Mesenteric fat pad (tissue), 1 donor: ENCODE measurements at regions not wholly inside any gene's neighbourhood (a gene's known extent, or its start where the extent isn't known, plus 50 kb on each side); places are given as distances from the start of the nearest gene placed in this dataset.
"Not testable (repeated sequence)": the region's sequence is repeated elsewhere in the genome, so short reads cannot be mapped to it uniquely, and the experiment has no call there.

Experiments
- DNase-seq: peaks from one replicate; pipeline ENCODE4 v3.0.0-alpha.2; 2020; ENCODE audit warnings: low spot score
- donor health status: DM: yes; HTN: yes; CAD: no.

DNA sequence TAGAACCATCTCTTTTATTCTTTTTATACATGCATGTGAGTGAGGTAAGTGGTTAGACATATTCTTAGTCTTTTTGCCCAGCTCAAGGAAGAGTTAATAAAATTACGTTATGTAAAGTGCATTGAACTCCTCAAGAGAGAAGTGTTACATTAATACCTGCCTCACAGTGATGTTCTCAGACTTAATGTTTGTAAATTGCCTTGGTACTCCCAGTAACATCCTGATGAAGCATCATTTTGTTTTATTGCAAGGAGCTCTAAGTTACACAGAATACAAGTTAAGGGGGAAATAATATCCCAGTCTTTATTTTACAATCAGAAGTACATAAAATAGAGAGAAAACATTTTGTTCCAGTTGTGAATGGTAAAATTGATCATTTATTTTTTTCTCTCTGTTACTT lies 89.5 kb upstream of the ARRDC3 start:
- DNase-seq: no peak

DNA sequence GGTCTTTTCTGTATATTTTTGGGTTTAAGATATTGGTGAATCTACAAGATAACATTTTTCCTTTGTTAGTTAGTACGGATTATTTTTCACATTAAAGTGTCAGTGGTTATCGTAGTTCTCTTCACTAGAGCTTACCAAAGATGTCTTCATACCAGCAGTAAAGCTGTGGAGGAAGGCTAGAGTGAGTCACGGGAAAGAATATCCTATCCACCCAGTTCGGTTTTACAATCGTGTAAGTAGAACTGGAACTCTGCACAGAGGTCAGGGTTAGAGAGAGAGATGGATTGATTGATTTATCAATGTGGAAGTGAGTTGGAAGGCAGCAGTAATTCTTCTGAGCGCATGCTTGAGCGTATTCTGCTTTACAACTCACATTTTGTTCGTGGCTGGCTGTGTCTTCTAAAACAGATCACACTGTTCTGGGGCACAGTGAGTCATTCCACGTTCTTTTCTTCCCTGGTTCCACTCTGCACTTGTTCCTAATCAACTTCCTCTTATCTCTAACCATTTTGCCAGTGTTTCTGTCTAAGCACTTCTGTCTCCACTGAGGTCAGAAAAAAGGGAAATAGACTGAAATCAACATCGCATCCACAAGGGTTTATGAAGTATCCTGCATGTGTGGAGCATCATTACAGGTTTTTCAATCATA lies 86.5 kb upstream of the ARRDC3 start:
- no peak for DNase-seq

DNA sequence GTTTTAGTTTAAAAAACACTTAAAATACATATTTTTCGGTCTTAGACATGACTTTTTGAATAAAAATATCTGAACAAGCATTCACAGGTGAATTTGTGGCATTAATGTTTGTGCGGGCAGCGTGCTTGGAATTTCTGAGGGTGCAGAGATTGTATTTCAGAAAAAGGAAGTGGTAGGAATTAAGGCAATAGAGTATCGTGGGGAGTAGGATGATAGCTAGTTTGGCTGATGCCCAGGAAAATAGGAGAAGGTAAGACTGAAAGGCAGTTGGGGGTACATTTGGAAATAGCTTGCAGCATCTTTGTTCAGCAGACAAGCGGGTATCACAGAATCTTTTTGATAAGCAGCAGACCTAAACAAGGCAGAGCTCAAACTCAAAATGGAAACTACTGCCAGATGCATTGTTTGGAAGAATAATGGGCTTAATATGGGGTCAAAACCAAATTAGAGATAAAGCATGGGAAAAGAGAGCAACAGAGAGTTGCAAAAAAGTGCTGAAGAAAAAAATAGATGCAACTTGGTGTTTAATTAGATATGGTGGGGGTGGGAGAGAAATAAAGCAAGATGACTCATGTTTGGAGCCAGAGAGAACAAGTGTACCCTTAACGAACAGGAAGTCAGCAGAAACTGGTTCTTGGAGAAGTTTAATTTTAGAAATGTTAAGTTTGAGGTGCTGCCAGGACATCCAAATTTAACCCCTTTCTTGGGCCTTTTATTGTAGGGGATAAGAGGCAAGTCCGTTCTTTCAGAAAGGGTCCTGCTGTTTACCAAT lies 85.7 kb upstream of the ARRDC3 start:
- DNase-seq: no peak

DNA sequence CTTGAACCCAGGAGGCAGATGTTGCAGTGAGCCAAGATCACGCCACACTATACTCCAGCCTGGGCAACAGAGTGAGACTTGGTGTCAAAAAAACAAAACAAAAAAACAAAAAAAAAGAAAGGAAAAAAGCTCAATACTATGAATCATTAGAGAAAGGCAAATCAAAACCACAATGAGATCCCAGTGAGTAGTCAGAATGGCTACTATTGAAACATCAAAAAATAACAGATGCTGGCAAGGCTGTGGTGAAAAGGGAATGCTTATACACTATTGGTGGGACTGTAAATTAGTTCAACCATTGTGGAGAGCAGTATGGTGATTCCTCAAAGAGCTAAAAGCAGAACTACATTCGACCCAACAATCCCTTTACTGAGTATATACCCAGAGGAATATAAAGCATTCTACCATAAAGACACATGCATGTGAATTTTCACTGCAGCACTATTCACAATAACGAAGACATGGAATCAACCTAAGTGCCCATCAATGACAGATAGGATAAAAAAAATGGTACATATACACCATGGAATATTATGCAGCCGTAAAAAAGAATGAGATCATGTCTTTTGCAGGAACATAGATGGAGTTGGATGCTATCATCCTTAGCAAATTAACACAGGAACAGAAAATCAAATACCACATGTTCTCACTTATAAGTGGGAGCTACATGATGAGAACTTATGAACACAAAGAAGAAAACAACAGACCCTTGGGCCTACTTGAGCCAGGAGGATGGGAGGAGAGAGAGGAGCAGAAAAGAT lies 81.9 kb upstream of the ARRDC3 start:
- no peak for DNase-seq

DNA sequence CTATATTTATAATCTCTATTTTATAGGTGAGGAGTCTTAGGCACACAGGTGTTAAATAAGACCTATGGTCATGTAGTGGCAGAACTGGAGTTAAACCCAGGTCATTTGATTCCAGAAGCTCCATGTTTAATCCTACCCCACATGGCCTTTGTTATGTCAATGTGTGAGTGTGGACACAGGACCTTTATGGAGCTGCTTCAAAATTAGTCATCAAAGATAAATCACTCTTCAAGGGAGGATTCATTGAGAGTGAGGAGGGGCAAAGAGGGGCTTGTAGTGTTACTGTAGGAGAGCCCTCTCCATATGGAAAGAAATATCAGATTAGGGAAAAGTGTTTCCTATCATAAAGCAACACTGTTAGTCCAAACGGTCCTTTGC lies 74.6 kb upstream of the ARRDC3 start:
- no peak for DNase-seq

DNA sequence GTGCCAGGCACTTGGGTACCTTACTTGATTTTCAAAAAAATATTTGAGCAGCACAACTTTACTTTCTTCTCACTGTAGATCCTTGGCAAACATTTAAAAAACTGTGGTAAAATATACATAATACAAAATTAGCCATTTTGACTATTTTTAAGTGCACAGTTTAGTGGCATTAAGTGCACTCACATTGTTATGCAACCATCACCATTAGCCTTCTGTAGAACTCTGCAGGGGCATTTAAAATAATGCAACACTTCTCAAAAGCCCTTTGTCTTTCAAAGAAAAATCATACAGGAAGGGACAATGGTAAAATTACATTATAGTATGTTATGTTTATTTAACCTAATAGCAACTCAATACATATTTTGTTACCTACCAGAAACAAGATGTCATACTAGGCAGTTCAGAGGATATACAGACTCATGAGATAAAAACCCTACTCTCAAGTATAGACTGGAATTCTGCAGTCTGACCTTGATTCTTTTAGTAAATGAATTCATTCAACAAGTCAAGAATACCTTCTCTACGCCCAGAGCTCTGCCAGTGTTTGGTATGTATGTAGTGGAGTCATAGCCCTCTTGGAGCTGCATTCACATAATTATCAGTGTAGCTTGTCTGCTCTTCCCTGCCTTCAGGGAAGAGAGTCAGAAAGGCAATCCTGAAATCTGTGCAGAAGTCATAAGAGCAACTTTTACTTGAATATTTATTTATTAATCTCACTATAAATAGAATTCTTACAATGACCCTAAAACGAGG lies 74.0 kb upstream of the ARRDC3 start:
- no peak for DNase-seq

DNA sequence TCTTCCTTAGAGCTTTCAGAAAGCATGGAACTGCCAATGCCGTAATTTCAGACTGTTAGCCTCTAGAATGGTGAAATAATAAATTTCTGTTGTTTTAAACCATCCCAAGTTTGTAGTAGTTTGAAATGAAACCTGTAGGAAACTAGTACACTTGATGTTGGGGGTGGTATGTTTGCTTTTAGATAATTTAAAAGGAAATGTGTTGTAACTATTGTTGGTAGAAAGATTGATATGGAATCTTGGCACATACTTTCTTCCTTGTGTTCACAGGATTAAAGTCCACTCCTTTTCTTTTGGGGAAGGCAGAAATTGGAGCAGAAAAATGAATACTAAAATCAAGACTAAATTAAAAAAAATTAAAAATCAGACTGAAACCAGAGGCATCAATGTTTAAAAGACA lies 66.0 kb upstream of the ARRDC3 start:
- DNase-seq: no peak

DNA sequence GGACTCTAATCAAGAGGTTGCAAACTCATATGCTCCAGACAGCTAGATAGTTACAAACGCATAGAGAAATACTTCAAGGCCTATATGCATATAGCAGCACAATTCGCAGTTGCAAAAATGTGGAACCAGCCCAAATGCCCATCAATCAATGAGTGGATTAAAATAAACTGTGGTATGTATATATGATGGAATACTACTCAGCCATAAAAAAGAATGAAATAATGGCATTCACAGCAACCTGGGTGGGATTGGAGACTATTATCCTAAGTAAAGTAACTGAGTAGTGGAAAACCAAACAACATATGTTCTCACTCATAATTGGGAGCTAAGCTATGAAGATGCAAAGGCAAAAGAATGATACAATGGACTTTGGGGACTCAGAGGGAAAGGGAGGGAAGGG lies 65.0 kb upstream of the ARRDC3 start:
- DNase-seq: not testable (repeated sequence)

DNA sequence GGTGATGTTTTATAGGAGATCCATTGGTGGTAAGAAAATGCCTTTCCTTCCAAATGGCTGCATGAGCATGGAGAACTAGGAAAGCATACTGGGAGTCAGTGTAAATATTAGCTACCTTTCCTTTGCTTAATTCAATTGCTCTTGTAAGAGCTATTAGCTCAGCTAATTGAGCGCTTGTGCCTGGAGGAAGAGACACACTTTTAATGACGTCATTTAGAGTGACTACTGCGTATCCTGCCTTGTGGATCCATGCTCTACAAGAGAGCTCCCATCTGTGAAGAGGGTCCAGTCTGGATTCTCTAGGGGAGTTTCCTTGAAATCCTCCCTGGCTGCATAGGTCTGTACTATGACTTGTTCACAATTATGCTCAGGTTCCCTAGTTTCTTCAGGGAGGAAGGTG lies 63.8 kb upstream of the ARRDC3 start:
- DNase-seq: not testable (repeated sequence)

DNA sequence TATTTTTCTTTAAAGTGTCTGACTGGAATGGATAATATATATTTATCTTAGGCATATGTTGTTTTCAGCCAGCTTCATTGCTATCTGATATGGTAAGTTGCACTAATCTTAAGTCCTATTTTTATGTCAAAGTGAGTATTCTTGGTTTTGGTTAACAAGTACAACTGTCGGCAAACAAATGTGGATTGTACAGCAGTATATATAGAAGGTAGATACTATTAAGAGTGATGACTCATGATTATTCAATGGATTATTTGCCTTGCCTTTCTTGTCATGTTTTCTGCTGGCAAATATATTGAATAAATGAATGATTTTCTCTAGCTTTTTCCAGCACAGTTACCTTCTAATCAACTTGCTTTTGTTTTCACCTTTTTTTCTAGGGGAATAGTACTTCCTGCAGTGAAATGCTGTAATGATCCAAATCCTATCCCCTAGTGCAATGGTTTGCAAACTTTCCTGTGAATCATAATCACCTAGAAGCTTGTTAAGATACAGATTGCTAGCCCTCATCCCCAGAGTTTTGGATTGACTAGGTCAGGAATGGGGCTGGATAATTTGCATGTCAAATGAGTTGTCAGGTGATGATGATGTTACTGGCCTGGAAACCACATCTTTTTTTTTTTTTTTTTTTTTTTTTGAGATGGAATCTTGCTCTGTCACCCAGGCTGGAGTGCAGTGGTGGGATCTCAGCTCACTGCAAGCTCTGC lies 60.8 kb upstream of the ARRDC3 start:
- no peak for DNase-seq

DNA sequence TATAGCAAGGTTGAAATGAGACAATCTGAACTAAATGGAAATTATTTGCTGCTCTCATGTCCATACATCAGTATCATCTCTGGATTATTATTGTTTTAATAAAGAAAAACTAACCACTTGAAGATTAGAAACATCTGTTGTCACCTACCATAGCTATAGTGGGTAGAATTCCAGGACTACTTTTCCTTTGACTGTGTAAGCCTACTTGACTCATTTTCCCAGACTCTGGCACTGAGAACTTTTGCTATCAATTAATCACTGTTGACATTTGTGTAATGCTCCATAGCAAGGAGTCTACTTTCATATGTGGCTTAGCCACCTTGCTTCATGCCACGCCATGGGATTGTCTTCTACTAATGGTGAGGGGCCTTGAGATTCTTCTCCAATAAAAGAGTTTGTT lies 59.9 kb upstream of the ARRDC3 start:
- DNase-seq: no peak

DNA sequence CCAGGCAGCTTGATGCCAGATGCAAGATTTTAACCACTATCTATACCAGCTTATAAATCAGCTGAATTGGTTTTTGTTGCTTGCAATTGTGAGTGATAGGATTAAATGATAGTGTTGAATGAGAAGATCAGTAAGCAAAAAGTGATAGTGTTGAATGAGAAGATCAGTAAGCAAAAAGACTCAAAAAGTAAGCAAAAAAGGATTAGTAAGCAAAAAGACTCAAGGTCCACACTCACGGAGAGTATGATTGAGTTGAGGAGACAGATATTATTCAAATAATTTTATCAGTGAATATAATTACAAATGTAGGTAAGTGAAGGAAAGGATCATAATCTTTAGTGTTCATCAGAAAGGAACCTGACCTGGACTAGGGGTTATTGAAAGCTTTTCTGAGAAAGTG lies 58.0 kb upstream of the ARRDC3 start:
- DNase-seq: no peak

DNA sequence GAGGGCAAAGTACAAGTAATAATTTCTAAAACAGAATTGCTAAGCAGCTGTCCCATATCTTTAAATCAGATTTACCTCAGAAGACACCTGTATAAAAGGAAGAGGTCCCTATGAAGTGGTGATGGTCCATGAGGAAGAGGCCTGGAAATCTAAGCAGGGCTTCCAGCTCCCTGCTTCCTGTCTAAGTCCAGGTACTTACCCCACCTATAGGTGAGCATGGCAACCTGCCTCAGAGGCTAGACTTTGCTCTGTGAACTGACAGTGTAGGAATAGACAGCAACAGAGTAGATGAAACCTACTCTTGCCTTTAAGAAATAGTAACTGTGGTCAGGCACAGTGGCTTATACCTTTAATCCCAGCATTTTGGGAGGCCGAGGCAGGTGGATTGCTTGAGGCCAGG lies 55.8 kb upstream of the ARRDC3 start:
- DNase-seq: no peak

DNA sequence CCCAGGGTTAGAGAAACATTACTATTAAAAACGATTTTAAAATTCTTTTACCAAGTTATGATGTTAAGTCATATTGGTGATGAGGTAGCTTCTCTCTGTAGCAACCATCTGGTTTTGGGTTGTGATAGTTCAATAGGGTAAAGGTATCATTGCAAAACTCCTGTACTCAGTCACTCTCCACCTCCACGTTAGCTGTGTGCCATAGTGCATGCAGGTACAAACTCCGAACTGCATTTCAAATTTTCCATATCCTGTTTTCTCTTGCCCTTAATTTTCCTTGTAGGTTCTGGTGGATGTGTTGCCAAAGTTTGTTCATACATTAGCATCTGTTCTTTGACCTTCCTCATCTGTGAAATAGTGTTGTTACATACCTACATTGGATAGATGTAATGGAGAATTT lies 53.1 kb upstream of the ARRDC3 start:
- no peak for DNase-seq

DNA sequence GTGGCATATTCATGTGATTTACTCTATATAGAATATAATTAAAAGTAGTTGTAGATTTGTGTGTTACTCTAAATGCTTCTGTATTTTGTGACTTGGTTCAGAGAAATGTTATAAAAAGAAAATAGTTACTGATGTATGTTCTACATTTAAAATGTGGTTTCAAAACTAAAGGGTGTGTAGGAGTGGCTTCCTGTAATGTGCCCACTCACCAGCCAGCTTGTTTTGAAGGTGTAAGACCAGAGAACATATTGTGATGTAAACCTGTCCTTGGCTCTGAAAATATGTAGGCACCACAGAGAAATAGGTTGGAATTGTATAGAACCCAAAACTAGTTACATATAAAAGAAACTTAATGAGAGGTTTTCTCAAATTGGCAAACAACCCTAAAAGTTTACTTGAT lies 51.2 kb upstream of the ARRDC3 start:
- DNase-seq: no peak

DNA sequence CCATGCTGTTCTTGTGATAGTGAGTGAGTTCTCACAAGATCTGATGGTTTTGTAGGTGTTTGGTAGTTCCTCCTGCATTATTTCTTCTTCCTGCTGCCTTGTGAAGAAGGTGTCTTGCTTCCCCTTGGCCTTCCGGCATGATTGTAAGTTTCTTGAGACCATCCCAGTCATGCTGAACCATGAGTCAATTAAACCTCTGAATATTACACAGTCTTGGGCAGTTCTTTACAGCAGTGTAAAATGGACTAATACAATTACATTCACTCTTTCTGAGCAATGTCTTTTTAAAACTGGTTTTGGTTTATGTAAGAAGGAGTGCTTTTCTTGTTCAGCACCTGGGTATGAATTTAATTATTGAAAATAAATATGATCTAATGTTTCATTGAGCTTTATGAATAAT lies 50.7 kb upstream of the ARRDC3 start:
- DNase-seq: no peak
